Adrenal gland (tissue), 5 donors: ENCODE measurements at regions not wholly inside any gene's neighbourhood (a gene's known extent, or its start where the extent isn't known, plus 50 kb on each side); places are given as distances from the start of the nearest gene placed in this dataset.

Experiments used
- CTCF ChIP-seq, 6 experiments: fragments of 450-650 bp in 4 of 6; fragments of 200-600 bp in 2 of 6; sonication (generic) in 1 of 6; IDR thresholded peaks; 1 replicate in 5 of 6; 2 replicates in 1 of 6; pipeline versions ENCODE4 v1.5.1 to v1.8.0; 2016 to 2021; ENCODE audit warnings: antibody characterized with exemption in 6 of 6, mild to moderate bottlenecking in 2 of 6, moderate library complexity in 1 of 6
- POLR2A ChIP-seq, 2 donors: fragments of 450-650 bp; IDR thresholded peaks; one replicate each; pipeline ENCODE4 v1.6.1; 2017; ENCODE audit warnings: antibody characterized with exemption in 2 of 2, mild to moderate bottlenecking in 2 of 2, moderate library complexity in 1 of 2
- donor health status: DM: no; HTN: no; CAD: no.

DNA sequence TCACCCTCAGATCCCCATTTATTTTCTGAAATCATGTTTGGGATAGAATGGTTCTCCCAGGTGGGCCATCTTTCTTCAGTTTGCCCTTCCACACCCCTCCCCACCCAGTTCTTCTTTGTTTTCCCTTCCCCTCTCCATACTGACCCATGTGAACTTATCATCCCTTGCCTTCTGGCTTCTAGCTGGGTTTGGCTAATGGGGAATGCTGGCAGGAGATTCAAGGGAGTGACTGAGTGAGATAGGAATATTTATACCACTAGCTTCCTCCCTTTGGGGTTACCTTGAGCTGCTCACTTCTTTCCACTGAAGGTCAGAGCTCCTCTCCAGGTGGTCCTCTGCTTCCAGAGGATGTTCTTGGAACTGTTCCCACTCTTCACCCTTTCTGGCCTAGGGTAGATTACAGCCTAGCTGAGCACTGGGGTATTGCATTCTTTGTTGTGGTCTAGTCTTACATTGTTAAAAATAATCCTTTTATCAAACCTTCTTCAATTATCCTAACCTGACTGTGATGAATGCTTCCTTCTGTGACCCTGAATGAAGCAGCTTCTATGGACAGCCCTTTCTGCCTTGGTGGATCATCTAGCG is 88.3 kb upstream of the ATP2B1 start:
- TF ChIP-seq POLR2A (IDR thresholded peaks at IDR 0.05) (no peak), CTCF (IDR thresholded peaks at IDR 0.05) (no peak)
